GM18951 (cell line): ENCODE measurements at regions not wholly inside any gene's neighbourhood (a gene's known extent, or its start where the extent isn't known, plus 50 kb on each side); places are given as distances from the start of the nearest gene placed in this dataset.
"Not testable (repeated sequence)": the region's sequence is repeated elsewhere in the genome, so short reads cannot be mapped to it uniquely, and the experiment has no call there.

Experiments
- POLR2A ChIP-seq: IDR thresholded peaks from 4 replicates; pipeline ENCODE4 v1.6.1; 2011; ENCODE audit warnings: mild to moderate bottlenecking; ENCODE audit not compliant: insufficient read length, insufficient read depth; ENCODE audit errors: extremely low read depth
- in situ Hi-C: fragments of 300-500 bp; cut with MboI; formaldehyde crosslinking; loops from one replicate; pipeline ENCODE4 v1.12.0; 2022; ENCODE audit warnings: low sequenced_read_pairs, mixed read lengths, inconsistent platforms; ENCODE audit not compliant: unreplicated experiment

- in situ Hi-C loops, result no loop called here
- TF ChIP-seq POLR2A, result no peak
These were observed 110.3 kb upstream of the MITF start for GRCh38 chr3:69628951-69629350.

GRCh38 chr3:69613286-69613685 lies 126.0 kb upstream of the MITF start:
- TF ChIP-seq POLR2A, result no peak
- in situ Hi-C loops, result no loop called here

- in situ Hi-C loops, result no loop called here
These were observed 126.5 kb upstream of the MITF start for GRCh38 chr3:69612791-69613190.

GRCh38 chr3:69609566-69609965 lies 129.7 kb upstream of the MITF start:
- in situ Hi-C loops, result not testable (repeated sequence)

More at GRCh38 chr3:69612791-69613190, 126.5 kb upstream of the MITF start:
- no peak for TF ChIP-seq POLR2A

- in situ Hi-C loops, result no loop called here
- TF ChIP-seq POLR2A, result no peak
These were observed 131.6 kb upstream of the MITF start for GRCh38 chr3:69607466-69608305.

GRCh38 chr3:69605867-69606266 lies 133.4 kb upstream of the MITF start:
- no peak for TF ChIP-seq POLR2A
- in situ Hi-C loops, result no loop called here

- in situ Hi-C loops, result no loop called here
These were observed 134.4 kb upstream of the MITF start for GRCh38 chr3:69604735-69605450.

GRCh38 chr3:69602112-69602511 lies 137.2 kb upstream of the MITF start:
- in situ Hi-C loops, result no loop called here
- no peak for TF ChIP-seq POLR2A

More at GRCh38 chr3:69604735-69605450, 134.4 kb upstream of the MITF start:
- no peak for TF ChIP-seq POLR2A

- in situ Hi-C loops, result no loop called here
- no peak for TF ChIP-seq POLR2A
These were observed 145.0 kb upstream of the MITF start for GRCh38 chr3:69594286-69594685.

GRCh38 chr3:69591164-69591736 lies 148.0 kb upstream of the MITF start:
- in situ Hi-C loops, result no loop called here
- no peak for TF ChIP-seq POLR2A

GRCh38 chr3:69590111-69590510 lies 149.2 kb upstream of the MITF start:
- in situ Hi-C loops, result no loop called here
- TF ChIP-seq POLR2A, result no peak

- in situ Hi-C loops, result no loop called here
- TF ChIP-seq POLR2A, result no peak
These were observed 151.1 kb upstream of the MITF start for GRCh38 chr3:69588170-69588569.

GRCh38 chr3:69585472-69585871 lies 153.8 kb upstream of the MITF start:
- TF ChIP-seq POLR2A, result no peak
- in situ Hi-C loops, result no loop called here

- no peak for TF ChIP-seq POLR2A
- in situ Hi-C loops, result no loop called here
These were observed 157.2 kb upstream of the MITF start for GRCh38 chr3:69582044-69582443.
